Panc1 (cell line): ENCODE measurements at regions not wholly inside any gene's neighbourhood (a gene's known extent, or its start where the extent isn't known, plus 50 kb on each side); places are given as distances from the start of the nearest gene placed in this dataset.

ENCODE experiments used
- ATAC-seq: fragments of 200-7000 bp; cut with Tn5 transposase; 2 replicates; pipeline ENCODE4 v1.9.1; 2020; ENCODE audit warnings: mild to moderate bottlenecking, moderate library complexity
- BruUV-seq: library from RNA; stranded (reverse); fragments of 400-500 nt; replicated peaks from 2 replicates; lab custom pipeline; 2021; lab: Mats Ljungman, UMichigan
- CTCF ChIA-PET: fragments of 300-600 bp; sonication (Branson Sonifier 250); formaldehyde crosslinking; loops from one replicate; lab custom pipeline; 2022; ENCODE audit warnings: antibody characterized with exemption; lab: Charles Lee
- POLR2A ChIA-PET: fragments of 300-600 bp; sonication (Branson Sonifier 250); formaldehyde crosslinking; loops from one replicate; lab custom pipeline; 2022; ENCODE audit warnings: antibody characterized with exemption; lab: Charles Lee
- DNase-seq: peaks from one replicate; pipeline ENCODE4 v3.0.0-alpha.2; 2010; ENCODE audit warnings: low read depth, low spot score
- H3K27ac ChIP-seq: 2 replicates; pipeline ENCODE4 v1.5.1; 2011; ENCODE audit warnings: mild to moderate bottlenecking, low read length, inconsistent platforms
- H3K27me3 ChIP-seq: fragments of 200-500 bp; sonication (Bioruptor generic); 2 replicates; pipeline ENCODE4 v1.6.0; 2014; ENCODE audit warnings: low read length, inconsistent platforms; ENCODE audit not compliant: control insufficient read depth, insufficient read depth
- H3K36me3 ChIP-seq: fragments of 200-500 bp; sonication (Bioruptor generic); 2 replicates; pipeline ENCODE4 v1.5.1; 2014; ENCODE audit warnings: inconsistent platforms, mild to moderate bottlenecking, low read length, moderate library complexity; ENCODE audit not compliant: control insufficient read depth, insufficient read depth
- H3K4me1 ChIP-seq: 2 replicates; pipeline ENCODE4 v1.5.1; 2011; ENCODE audit warnings: inconsistent platforms, mild to moderate bottlenecking, low read length, moderate library complexity; ENCODE audit not compliant: control insufficient read depth, insufficient read depth
- H3K4me3 ChIP-seq, 2 experiments: 2 replicates each; pipeline ENCODE4 v1.5.1; 2011 to 2012; ENCODE audit warnings: low read depth in 2 of 2, low read length in 2 of 2, mild to moderate bottlenecking in 2 of 2, inconsistent platforms in 1 of 2, moderate library complexity in 1 of 2
- H3K9me3 ChIP-seq: fragments of 200-500 bp; sonication (Bioruptor generic); 2 replicates; pipeline ENCODE4 v1.5.1; 2014; ENCODE audit warnings: low read depth, mild to moderate bottlenecking, inconsistent platforms, low read length, moderate library complexity; ENCODE audit not compliant: control insufficient read depth, insufficient read depth
- CTCF ChIP-seq: fragments of 450-650 bp; IDR thresholded peaks from 2 replicates; pipeline ENCODE4 v1.5.1; 2017; ENCODE audit warnings: mild to moderate bottlenecking
- REST ChIP-seq, 2 experiments: IDR thresholded peaks; 2 replicates each; pipeline ENCODE4 v1.6.1; 2011 to 2012; ENCODE audit warnings: low read depth in 2 of 2, control low read depth in 1 of 2, low read length in 1 of 2, mild to moderate bottlenecking in 1 of 2, moderate library complexity in 1 of 2; ENCODE audit not compliant: insufficient read depth in 1 of 2
- SIN3A ChIP-seq: IDR thresholded peaks from 2 replicates; pipeline ENCODE4 v1.6.1; 2012; ENCODE audit warnings: low read depth, mild to moderate bottlenecking, low read length, moderate library complexity, borderline replicate concordance; ENCODE audit not compliant: insufficient read depth
- TCF7L2 ChIP-seq: IDR thresholded peaks from 2 replicates; pipeline ENCODE4 v1.6.1; 2011; ENCODE audit warnings: mild to moderate bottlenecking, low read depth, low read length, inconsistent platforms
- in situ Hi-C: cut with HindIII; loops from 2 replicates; pipeline ENCODE4 v1.10.0; 2016; ENCODE audit warnings: low sequenced_read_pairs, low pct_unique_long_range_greater_than_20kb
- intact Hi-C: fragments of 100-400 bp; cut with micrococcal nuclease; formaldehyde crosslinking; loops from one replicate; pipeline ENCODE4 v1.10.0; 2022; ENCODE audit not compliant: unreplicated experiment

GRCh38 chr14:95462491-95462890, 54.0 kb downstream of the SYNE3 start:
- in situ Hi-C loops = no loop called here
- H3K4me1 ChIP-seq = no peaks in the 10 kb centered on the region; the same call in 1 of the 2 replicates
- no peaks in the 10 kb centered on the region for H3K36me3 ChIP-seq
- TF ChIP-seq SIN3A = no peak
- no peak for TF ChIP-seq CTCF
- no peak for TF ChIP-seq REST (IDR thresholded peaks at IDR 0.05; ENCODE audit: insufficient read depth in 1 of 2, low read depth in 2 of 2, low read length in 1 of 2)
- BruUV-seq = no TSS peak
- ChIA-PET POLR2A (no interaction called here), CTCF (interaction anchor here (0.6 kb wide), 1 partner anchor 30 kb away, joined by 4 read pairs; no protein-coding TSS in a partner anchor)
- no peak for DNase-seq
- intact Hi-C loops = no loop called here
- H3K27ac ChIP-seq = no peak overlapping the region
- no peak for ATAC-seq
- no peaks in the 10 kb centered on the region for H3K9me3 ChIP-seq
- H3K4me3 ChIP-seq = no peak overlapping the region
- H3K27me3 ChIP-seq = no peaks in the 10 kb centered on the region

- Histone ChIP-seq H3K27ac (no peak overlapping the region), H3K4me3 (no peak overlapping the region), H3K36me3 (no peaks in the 10 kb centered on the region), H3K4me1 (no peaks in the 10 kb centered on the region; the same call in 1 of the 2 replicates), H3K27me3 (no peaks in the 10 kb centered on the region), H3K9me3 (no peaks in the 10 kb centered on the region)
- no peak for DNase-seq
- in situ Hi-C loops (no loop called here), intact Hi-C loops (no loop called here)
- no TSS peak for BruUV-seq
- TF ChIP-seq TCF7L2 (no peak), CTCF (no peak), REST (IDR thresholded peaks at IDR 0.05; ENCODE audit: insufficient read depth in 1 of 2, low read depth in 2 of 2, low read length in 1 of 2) (no peak)
- ChIA-PET CTCF (no interaction called here), POLR2A (no interaction called here)
- no peak for ATAC-seq
These were observed 55.6 kb downstream of the SYNE3 start for GRCh38 chr14:95460647-95461478.
